Esophagus squamous epithelium (tissue), 4 donors: ENCODE measurements at regions not wholly inside any gene's neighbourhood (a gene's known extent, or its start where the extent isn't known, plus 50 kb on each side); places are given as distances from the start of the nearest gene placed in this dataset.
"Not testable (repeated sequence)": the region's sequence is repeated elsewhere in the genome, so short reads cannot be mapped to it uniquely, and the experiment has no call there.

Experiments
- CTCF ChIP-seq, 6 experiments: fragments of 450-650 bp in 4 of 6; fragments of 200-600 bp in 2 of 6; sonication (generic) in 2 of 6; IDR thresholded peaks; one replicate each; pipeline ENCODE4 v1.5.1; 2016 to 2019; ENCODE audit warnings: antibody characterized with exemption in 6 of 6, mild to moderate bottlenecking in 4 of 6, moderate library complexity in 4 of 6
- POLR2A ChIP-seq, 4 donors: fragments of 450-650 bp; IDR thresholded peaks; one replicate each; pipeline ENCODE4 v1.6.1; 2017; ENCODE audit warnings: antibody characterized with exemption in 4 of 4, mild to moderate bottlenecking in 4 of 4, moderate library complexity in 3 of 4

- not testable (repeated sequence) for TF ChIP-seq POLR2A, CTCF (IDR thresholded peaks at IDR 0.05)
Observed at GRCh38 chr21:5107637-5108036, 5413.7 kb upstream of the TPTE start.
